22Rv1 (cell line): ENCODE measurements at regions not wholly inside any gene's neighbourhood (a gene's known extent, or its start where the extent isn't known, plus 50 kb on each side); places are given as distances from the start of the nearest gene placed in this dataset.

ENCODE experiments used
- CTCF ChIP-seq: fragments of 450-650 bp; IDR thresholded peaks from 2 replicates; pipeline ENCODE4 v1.5.1; 2017; ENCODE audit warnings: mild to moderate bottlenecking
- ZFX ChIP-seq: fragments of 450-650 bp; IDR thresholded peaks from 2 replicates; pipeline ENCODE4 v1.6.1; 2017; ENCODE audit warnings: antibody characterized with exemption, borderline replicate concordance

- TF ChIP-seq CTCF (no peak), ZFX (no peak)
Observed at GRCh38 chr7:145633513-145633912, 483.1 kb upstream of the CNTNAP2 start.
